ENCODE measurements at regions not wholly inside any gene's neighbourhood (a gene's known extent, or its start where the extent isn't known, plus 50 kb on each side); places are given as distances from the start of the nearest gene placed in this dataset.

GRCh38 chr2:26530696-26531095, 52.8 kb upstream of the OTOF start:
- Histone ChIP-seq H3K36me3 (no peaks in the 10 kb centered on the region), H3K27me3 (no peaks in the 10 kb centered on the region), H3K4me3 (no peak overlapping the region), H3K9me3 (no peaks in the 10 kb centered on the region)
- DNase-seq: peak; percentile 10

- DNase-seq: no peak
Observed at GRCh38 chr2:26530240-26530540, 52.3 kb upstream of the OTOF start.

DNA sequence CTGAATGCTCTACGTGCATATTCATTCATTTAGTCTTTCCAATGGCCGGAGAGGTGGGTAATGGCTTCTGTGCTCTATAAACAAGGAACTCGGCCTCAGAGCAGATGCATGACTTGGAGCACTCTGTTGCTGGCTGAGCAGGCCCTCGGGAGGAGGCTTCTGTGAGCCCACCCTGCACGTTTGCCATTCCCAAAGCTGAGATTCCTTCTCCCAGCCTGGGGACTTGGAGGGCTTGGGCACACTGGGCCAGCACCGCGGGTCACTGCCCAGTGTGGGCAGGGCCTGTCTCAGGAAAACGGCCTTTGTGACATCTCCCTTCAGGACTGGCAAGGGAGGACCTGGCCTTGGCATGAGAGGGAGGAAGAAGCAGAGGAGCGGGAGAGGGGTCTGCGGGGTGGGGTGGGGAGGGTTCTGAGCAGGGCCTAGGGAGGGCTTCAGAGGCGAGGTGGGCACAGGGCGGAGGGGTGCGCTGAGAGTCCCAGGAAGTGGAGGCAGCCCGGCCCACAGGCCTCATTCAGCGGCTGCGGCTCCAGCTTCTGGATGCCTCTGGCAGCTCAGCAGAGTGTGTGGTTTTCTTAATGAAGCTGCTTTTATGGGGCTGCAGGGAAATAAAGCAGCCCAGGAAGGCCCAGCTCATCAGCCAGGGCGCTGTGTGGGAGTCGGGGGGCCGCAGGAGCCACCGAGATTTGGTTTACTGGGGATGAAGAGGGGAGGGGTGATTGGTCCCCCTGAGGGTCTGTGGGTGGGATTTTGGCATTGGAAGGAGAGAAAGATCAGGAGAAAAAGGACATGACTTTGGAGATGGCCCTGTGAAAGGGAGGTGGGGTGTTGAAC, 51.7 kb upstream of the OTOF start:
- Histone ChIP-seq H3K27me3 (no peaks in the 10 kb centered on the region), H3K36me3 (no peaks in the 10 kb centered on the region), H3K9me3 (no peaks in the 10 kb centered on the region), H3K4me3 (no peak overlapping the region)
- no peak for DNase-seq

More at GRCh38 chr2:26530240-26530540, 52.3 kb upstream of the OTOF start:
- no peak overlapping the region for H3K4me3 ChIP-seq
- no peaks in the 10 kb centered on the region for H3K27me3 ChIP-seq
- H3K9me3 ChIP-seq: no peaks in the 10 kb centered on the region
- H3K36me3 ChIP-seq: no peaks in the 10 kb centered on the region

GRCh38 chr2:26528836-26529235, 50.9 kb upstream of the OTOF start:
- H3K36me3 ChIP-seq: no peaks in the 10 kb centered on the region
- H3K4me3 ChIP-seq: no peak overlapping the region
- no peak for DNase-seq
- H3K9me3 ChIP-seq: no peaks in the 10 kb centered on the region
- H3K27me3 ChIP-seq: no peaks in the 10 kb centered on the region

DNA sequence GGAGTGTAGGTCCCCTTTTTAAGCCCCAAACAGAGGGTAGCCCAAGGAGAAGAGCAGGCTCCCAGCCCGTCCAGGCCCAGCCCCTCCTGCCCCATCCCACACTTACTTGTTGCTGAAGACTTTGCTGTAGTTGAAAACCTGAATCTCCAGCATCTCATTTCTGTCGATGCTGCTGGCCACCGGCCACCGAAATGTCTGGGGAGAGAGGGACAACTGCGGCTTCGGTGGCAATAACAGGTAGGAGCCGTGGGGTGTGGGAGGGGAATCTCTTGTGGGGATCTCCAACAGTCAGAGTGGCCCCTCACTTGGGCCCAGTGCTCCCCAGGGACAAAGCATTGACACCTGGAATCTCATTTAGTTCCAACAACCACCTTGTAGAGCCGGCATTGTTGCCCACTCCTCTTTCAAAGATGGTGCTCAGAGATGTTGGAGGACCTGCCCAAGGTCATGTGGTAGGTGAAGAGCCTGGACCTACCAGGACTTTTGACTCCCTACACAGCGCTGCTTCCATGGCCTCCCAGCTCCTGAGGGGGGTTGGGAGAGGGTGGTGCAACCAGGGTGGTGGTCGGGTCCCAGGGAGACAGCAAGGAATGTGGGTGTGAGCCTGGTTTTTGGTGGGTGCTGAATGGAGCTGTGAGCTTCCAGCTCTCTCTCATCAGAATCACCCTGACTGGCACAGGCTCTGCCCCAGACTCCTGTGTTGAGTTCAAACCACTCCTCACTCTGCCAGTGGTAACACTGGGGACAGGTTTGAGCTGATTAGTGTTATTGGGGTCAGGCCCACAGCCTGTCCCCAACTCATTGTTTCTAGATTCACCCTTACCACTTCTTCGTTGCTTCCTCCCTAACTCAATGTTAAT, 50.0 kb upstream of the OTOF start:
- no peak for DNase-seq
- Histone ChIP-seq H3K4me3 (no peak overlapping the region), H3K27me3 (no peaks in the 10 kb centered on the region), H3K36me3 (no peaks in the 10 kb centered on the region), H3K9me3 (no peaks in the 10 kb centered on the region)
